Glutamatergic neuron (in vitro differentiated cells): ENCODE measurements at regions not wholly inside any gene's neighbourhood (a gene's known extent, or its start where the extent isn't known, plus 50 kb on each side); places are given as distances from the start of the nearest gene placed in this dataset.
"Not testable (repeated sequence)": the region's sequence is repeated elsewhere in the genome, so short reads cannot be mapped to it uniquely, and the experiment has no call there.

Experiments
- DNase-seq: peaks from one replicate; pipeline ENCODE4 v3.0.0; 2022
- H3K27ac Mint-ChIP-seq: one replicate; pipeline ENCODE4 v1.8.0; 2020; ENCODE audit warnings: mild to moderate bottlenecking, mixed read lengths, inconsistent platforms; ENCODE audit not compliant: unreplicated experiment
- H3K27me3 Mint-ChIP-seq: one replicate; pipeline ENCODE4 v1.8.0; 2020; ENCODE audit warnings: mild to moderate bottlenecking, moderate library complexity, mixed read lengths, inconsistent platforms; ENCODE audit not compliant: unreplicated experiment
- H3K36me3 Mint-ChIP-seq: one replicate; pipeline ENCODE4 v1.8.0; 2020; ENCODE audit warnings: mild to moderate bottlenecking, mixed read lengths, inconsistent platforms; ENCODE audit not compliant: unreplicated experiment
- H3K4me1 Mint-ChIP-seq: one replicate; pipeline ENCODE4 v1.8.0; 2020; ENCODE audit warnings: mild to moderate bottlenecking, low read depth, mixed read lengths, inconsistent platforms; ENCODE audit not compliant: unreplicated experiment
- H3K4me3 Mint-ChIP-seq: one replicate; pipeline ENCODE4 v1.8.0; 2020; ENCODE audit warnings: mild to moderate bottlenecking, mixed read lengths, inconsistent platforms; ENCODE audit not compliant: unreplicated experiment
- H3K9me3 Mint-ChIP-seq: one replicate; pipeline ENCODE4 v1.8.0; 2020; ENCODE audit warnings: mild to moderate bottlenecking, moderate library complexity, mixed read lengths, inconsistent platforms; ENCODE audit not compliant: unreplicated experiment
- TF ChIP-seq, protein P1 (sequence below): fragments of 200-600 bp; sonication (generic); IDR thresholded peaks from one replicate; pipeline ENCODE4 v1.5.0; 2021; ENCODE audit not compliant: partially characterized antibody, unreplicated experiment

- DNase-seq: no peak
- H3K4me3 Mint-ChIP-seq: no peak overlapping the region
- no peaks in the 10 kb centered on the region for H3K9me3 Mint-ChIP-seq
- no peak overlapping the region for H3K27ac Mint-ChIP-seq
- no peaks in the 10 kb centered on the region for H3K4me1 Mint-ChIP-seq
- H3K27me3 Mint-ChIP-seq: peaks cover 1% of the 10 kb centered on the region
- TF ChIP-seq, protein P1, sequence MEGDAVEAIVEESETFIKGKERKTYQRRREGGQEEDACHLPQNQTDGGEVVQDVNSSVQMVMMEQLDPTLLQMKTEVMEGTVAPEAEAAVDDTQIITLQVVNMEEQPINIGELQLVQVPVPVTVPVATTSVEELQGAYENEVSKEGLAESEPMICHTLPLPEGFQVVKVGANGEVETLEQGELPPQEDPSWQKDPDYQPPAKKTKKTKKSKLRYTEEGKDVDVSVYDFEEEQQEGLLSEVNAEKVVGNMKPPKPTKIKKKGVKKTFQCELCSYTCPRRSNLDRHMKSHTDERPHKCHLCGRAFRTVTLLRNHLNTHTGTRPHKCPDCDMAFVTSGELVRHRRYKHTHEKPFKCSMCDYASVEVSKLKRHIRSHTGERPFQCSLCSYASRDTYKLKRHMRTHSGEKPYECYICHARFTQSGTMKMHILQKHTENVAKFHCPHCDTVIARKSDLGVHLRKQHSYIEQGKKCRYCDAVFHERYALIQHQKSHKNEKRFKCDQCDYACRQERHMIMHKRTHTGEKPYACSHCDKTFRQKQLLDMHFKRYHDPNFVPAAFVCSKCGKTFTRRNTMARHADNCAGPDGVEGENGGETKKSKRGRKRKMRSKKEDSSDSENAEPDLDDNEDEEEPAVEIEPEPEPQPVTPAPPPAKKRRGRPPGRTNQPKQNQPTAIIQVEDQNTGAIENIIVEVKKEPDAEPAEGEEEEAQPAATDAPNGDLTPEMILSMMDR: no peak
- H3K36me3 Mint-ChIP-seq: no peaks in the 10 kb centered on the region
These were observed 218.8 kb downstream of the KITLG start for GRCh38 chr12:88361493-88361892.

- H3K36me3 Mint-ChIP-seq: no peaks in the 10 kb centered on the region
- no peak for DNase-seq
- H3K27ac Mint-ChIP-seq: no peak overlapping the region
- peaks cover 1% of the 10 kb centered on the region for H3K27me3 Mint-ChIP-seq
- H3K9me3 Mint-ChIP-seq: no peaks in the 10 kb centered on the region
- TF ChIP-seq, protein P1: no peak
- H3K4me1 Mint-ChIP-seq: no peaks in the 10 kb centered on the region
- H3K4me3 Mint-ChIP-seq: no peak overlapping the region
These were observed 217.8 kb downstream of the KITLG start for GRCh38 chr12:88362439-88362838.

GRCh38 chr12:88365403-88365802 lies 214.9 kb downstream of the KITLG start:
- Mint-ChIP-seq H3K4me3 (no peak overlapping the region), H3K4me1 (no peaks in the 10 kb centered on the region), H3K27ac (no peak overlapping the region), H3K36me3 (no peaks in the 10 kb centered on the region), H3K27me3 (peaks cover 2% of the 10 kb centered on the region), H3K9me3 (no peaks in the 10 kb centered on the region)
- TF ChIP-seq, protein P1: no peak
- no peak for DNase-seq

GRCh38 chr12:88366101-88366500 lies 214.2 kb downstream of the KITLG start:
- H3K9me3 Mint-ChIP-seq: no peaks in the 10 kb centered on the region
- no peak for DNase-seq

DNA sequence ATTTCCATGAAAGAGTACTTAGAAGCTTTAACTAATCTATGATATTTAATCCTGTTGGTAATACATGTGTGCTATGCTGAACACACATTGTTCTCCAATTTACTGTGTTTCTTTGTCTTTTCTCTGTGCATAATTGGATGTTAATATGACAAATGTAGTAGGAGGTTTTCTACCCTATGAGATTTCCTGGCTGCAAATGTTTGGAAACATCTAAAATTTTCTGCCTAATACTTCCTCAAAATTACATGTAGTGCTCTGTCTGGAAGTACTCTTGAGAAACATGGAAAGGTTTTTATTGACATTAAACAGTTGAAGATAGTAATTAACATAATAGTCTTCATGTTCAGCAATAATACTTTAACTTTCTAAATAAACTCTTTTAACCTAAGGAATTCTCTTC lies 213.0 kb downstream of the KITLG start:
- no peaks in the 10 kb centered on the region for H3K36me3 Mint-ChIP-seq
- TF ChIP-seq, protein P1: no peak
- no peaks in the 10 kb centered on the region for H3K9me3 Mint-ChIP-seq
- H3K4me3 Mint-ChIP-seq: no peak overlapping the region
- H3K4me1 Mint-ChIP-seq: no peaks in the 10 kb centered on the region
- H3K27ac Mint-ChIP-seq: no peak overlapping the region
- no peak for DNase-seq
- H3K27me3 Mint-ChIP-seq: peaks cover 2% of the 10 kb centered on the region

More at GRCh38 chr12:88366101-88366500, 214.2 kb downstream of the KITLG start:
- H3K27ac Mint-ChIP-seq: no peak overlapping the region
- no peaks in the 10 kb centered on the region for H3K36me3 Mint-ChIP-seq
- no peaks in the 10 kb centered on the region for H3K4me1 Mint-ChIP-seq
- TF ChIP-seq, protein P1: no peak
- peaks cover 2% of the 10 kb centered on the region for H3K27me3 Mint-ChIP-seq
- no peak overlapping the region for H3K4me3 Mint-ChIP-seq

DNA sequence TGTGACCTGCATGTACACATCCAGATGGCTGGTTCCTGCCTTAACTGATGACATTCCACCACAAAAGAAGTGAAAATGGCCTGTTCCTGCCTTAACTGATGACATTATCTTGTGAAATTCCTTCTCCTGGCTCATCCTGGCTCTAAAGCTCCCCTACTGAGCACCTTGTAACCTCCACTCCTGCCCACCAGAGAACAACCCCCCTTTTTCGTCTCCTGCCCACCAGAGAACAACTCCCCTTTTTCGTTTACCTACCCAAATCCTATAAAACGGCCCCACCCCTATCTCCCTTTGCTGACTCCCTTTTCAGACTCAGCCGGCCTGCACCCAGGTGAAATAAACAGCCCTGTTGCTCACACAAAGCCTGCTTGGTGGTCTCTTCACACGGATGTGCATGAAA lies 212.2 kb downstream of the KITLG start:
- H3K4me1 Mint-ChIP-seq, H3K4me3 Mint-ChIP-seq, DNase-seq, H3K27ac Mint-ChIP-seq, H3K9me3 Mint-ChIP-seq, H3K36me3 Mint-ChIP-seq, H3K27me3 Mint-ChIP-seq: not testable (repeated sequence)
